HCT116 (cell line): ENCODE measurements at regions not wholly inside any gene's neighbourhood (a gene's known extent, or its start where the extent isn't known, plus 50 kb on each side); places are given as distances from the start of the nearest gene placed in this dataset.

Source experiments
- ATAC-seq: fragments of 200-7000 bp; cut with Tn5 transposase; 2 replicates; pipeline ENCODE4 v1.9.1; 2020; ENCODE audit warnings: mild to moderate bottlenecking, moderate library complexity
- BruUV-seq: library from RNA; stranded (reverse); fragments of 400-500 nt; replicated peaks from 2 replicates; lab custom pipeline; 2021; lab: Mats Ljungman, UMichigan
- CTCF ChIA-PET: fragments of 300-600 bp; sonication (Branson Sonifier 250); formaldehyde crosslinking; loops from one replicate; lab custom pipeline; 2021; ENCODE audit warnings: antibody characterized with exemption; lab: Charles Lee
- POLR2A ChIA-PET: fragments of 300-600, 350-600 bp; sonication (Branson Sonifier 250); formaldehyde crosslinking; loops from one replicate; lab custom pipeline; 2021; ENCODE audit warnings: antibody characterized with exemption; lab: Charles Lee
- RAD21 ChIA-PET, 2 experiments: fragments of 300-600 bp; sonication (Branson Sonifier 250); formaldehyde crosslinking; loops; one replicate each; lab custom pipeline; 2023; ENCODE audit warnings: low total read pairs in 2 of 2; ENCODE audit not compliant: uncharacterized antibody in 2 of 2, unreplicated experiment in 2 of 2, low non-redundant PET in 1 of 2; lab: Charles Lee
- DNase-seq: peaks from one replicate; pipeline ENCODE4 v3.0.0-alpha.2; 2010; ENCODE audit warnings: low read depth, low spot score
- H2AFZ ChIP-seq: fragments of 200-600 bp; shearing (Covaris generic), sonication (generic); 2 replicates; pipeline ENCODE4 v1.6.1; 2017; ENCODE audit warnings: low read depth, mixed run types, mixed read lengths, antibody characterized with exemption, low read length; ENCODE audit not compliant: poor library complexity, severe bottlenecking
- H3K27ac ChIP-seq: 2 replicates; pipeline ENCODE4 v1.5.1; 2012; ENCODE audit warnings: low read depth, low read length
- H3K27me3 ChIP-seq: fragments of 200-600 bp; sonication (generic); 2 replicates; pipeline ENCODE4 v1.6.1; 2016; ENCODE audit warnings: mixed run types, low read length, mixed read lengths; ENCODE audit not compliant: insufficient read depth
- H3K36me3 ChIP-seq, 2 experiments: fragments of 200-500 bp in 1 of 2; fragments of 200-600 bp in 1 of 2; sonication (Bioruptor generic) in 1 of 2; sonication (generic) in 1 of 2; 2 replicates each; pipeline versions ENCODE4 v1.5.1 to v1.6.1; 2014 to 2016; ENCODE audit warnings: low read length in 2 of 2, inconsistent platforms in 1 of 2, mixed read lengths in 1 of 2, mixed run types in 1 of 2; ENCODE audit not compliant: insufficient read depth in 2 of 2, control insufficient read depth in 1 of 2
- H3K4me1 ChIP-seq, 2 experiments: fragments of 200-600 bp in 1 of 2; sonication (generic) in 1 of 2; 2 replicates each; pipeline versions ENCODE4 v1.5.1 to v1.6.1; 2012 to 2017; ENCODE audit warnings: low read length in 2 of 2, inconsistent platforms in 1 of 2, mild to moderate bottlenecking in 1 of 2, mixed read lengths in 1 of 2, mixed run types in 1 of 2, moderate library complexity in 1 of 2; ENCODE audit not compliant: insufficient read depth in 2 of 2, control insufficient read depth in 1 of 2
- H3K4me2 ChIP-seq: fragments of 200-600 bp; sonication (generic); 2 replicates; pipeline ENCODE4 v1.6.1; 2017; ENCODE audit warnings: mixed run types, low read length, mixed read lengths
- H3K4me3 ChIP-seq, 2 experiments: fragments of 200-600 bp in 1 of 2; sonication (generic) in 1 of 2; replicated peaks in 1 of 2; 2 replicates each; pipeline ENCODE4 v1.5.1; 2011 to 2016; ENCODE audit warnings: low read length in 2 of 2, control low read depth in 1 of 2, low read depth in 1 of 2, mild to moderate bottlenecking in 1 of 2, mixed read lengths in 1 of 2, mixed run types in 1 of 2
- H3K79me2 ChIP-seq: fragments of 200-600 bp; sonication (generic); 2 replicates; pipeline ENCODE4 v1.6.1; 2017; ENCODE audit warnings: mild to moderate bottlenecking, mixed run types, low read length, moderate library complexity, mixed read lengths; ENCODE audit not compliant: insufficient read depth
- H3K9ac ChIP-seq: fragments of 200-600 bp; sonication (generic); 2 replicates; pipeline ENCODE4 v1.6.1; 2016; ENCODE audit warnings: low read length, mixed read lengths
- H3K9me2 ChIP-seq: fragments of 200-600 bp; sonication (generic), shearing (Covaris generic); 2 replicates; pipeline ENCODE4 v1.6.1; 2017; ENCODE audit warnings: mixed run types, mild to moderate bottlenecking, moderate library complexity; ENCODE audit not compliant: insufficient read depth
- H3K9me3 ChIP-seq, 2 experiments: fragments of 200-500 bp in 1 of 2; fragments of 200-600 bp in 1 of 2; sonication (Bioruptor generic) in 1 of 2; sonication (generic) in 1 of 2; 2 replicates each; pipeline ENCODE4 v1.6.1; 2014 to 2017; ENCODE audit warnings: low read length in 2 of 2, mixed read lengths in 2 of 2, inconsistent platforms in 1 of 2, low read depth in 1 of 2, mild to moderate bottlenecking in 1 of 2, mixed run types in 1 of 2, moderate library complexity in 1 of 2; ENCODE audit not compliant: control insufficient read depth in 1 of 2, insufficient read depth in 1 of 2
- H4K20me1 ChIP-seq: fragments of 200-600 bp; sonication (generic), shearing (Covaris generic); 2 replicates; pipeline ENCODE4 v1.6.1; 2017; ENCODE audit warnings: mixed run types, mild to moderate bottlenecking, moderate library complexity; ENCODE audit not compliant: insufficient read depth
- ATF3 ChIP-seq: IDR thresholded peaks from 2 replicates; pipeline ENCODE4 v1.6.1; 2012
- CBX3 ChIP-seq: IDR thresholded peaks from 2 replicates; pipeline ENCODE4 v1.6.1; 2012; ENCODE audit warnings: low read depth
- CEBPB ChIP-seq: IDR thresholded peaks from 2 replicates; pipeline ENCODE4 v1.6.1; 2012; ENCODE audit warnings: low read depth
- CTCF ChIP-seq, 3 experiments: fragments of 200-600 bp in 1 of 3; sonication (generic) in 1 of 3; IDR thresholded peaks in 2 of 3; conservative IDR thresholded peaks in 1 of 3; 2 replicates each; pipeline ENCODE4 v1.5.1; 2012 to 2017; ENCODE audit warnings: low read depth in 2 of 3, low read length in 2 of 3, antibody characterized with exemption in 1 of 3, borderline replicate concordance in 1 of 3, control low read depth in 1 of 3, mild to moderate bottlenecking in 1 of 3, mixed read lengths in 1 of 3, mixed run types in 1 of 3, moderate library complexity in 1 of 3; ENCODE audit not compliant: insufficient read depth in 1 of 3
- EGR1 ChIP-seq: IDR thresholded peaks from 2 replicates; pipeline ENCODE4 v1.6.1; 2012; ENCODE audit warnings: low read depth
- ELF1 ChIP-seq: IDR thresholded peaks from 2 replicates; pipeline ENCODE4 v1.6.1; 2012; ENCODE audit warnings: low read depth, borderline replicate concordance
- EZH2 ChIP-seq: fragments of 200-600 bp; sonication (generic); IDR thresholded peaks from 2 replicates; pipeline ENCODE4 v1.6.1; 2017; ENCODE audit warnings: antibody characterized with exemption, mixed run types
- FOSL1 ChIP-seq: IDR thresholded peaks from 2 replicates; pipeline ENCODE4 v1.6.1; 2012; ENCODE audit warnings: low read depth
- JUND ChIP-seq: IDR thresholded peaks from 2 replicates; pipeline ENCODE4 v1.6.1; 2012
- POLR2A ChIP-seq: IDR thresholded peaks from 2 replicates; pipeline ENCODE4 v1.7.0; 2011; ENCODE audit warnings: borderline replicate concordance; ENCODE audit not compliant: insufficient read depth, insufficient read length; ENCODE audit errors: extremely low read depth
- POLR2AphosphoS5 ChIP-seq: IDR thresholded peaks from 2 replicates; pipeline ENCODE4 v1.6.1; 2011; ENCODE audit warnings: mild to moderate bottlenecking, low read depth, low read length, moderate library complexity
- RAD21 ChIP-seq: IDR thresholded peaks from 2 replicates; pipeline ENCODE4 v1.6.1; 2012; ENCODE audit warnings: low read depth, mild to moderate bottlenecking
- REST ChIP-seq: IDR thresholded peaks from 2 replicates; pipeline ENCODE4 v1.6.1; 2012; ENCODE audit warnings: low read depth
- SIN3A ChIP-seq: IDR thresholded peaks from 2 replicates; pipeline ENCODE4 v1.6.1; 2012; ENCODE audit warnings: low read depth
- SRF ChIP-seq: IDR thresholded peaks from 2 replicates; pipeline ENCODE4 v1.6.1; 2012; ENCODE audit warnings: low read depth
- TCF7L2 ChIP-seq: IDR thresholded peaks from 2 replicates; pipeline ENCODE4 v1.7.0; 2011; ENCODE audit warnings: borderline replicate concordance, inconsistent platforms; ENCODE audit not compliant: insufficient read depth, insufficient read length; ENCODE audit errors: extremely low read depth
- YY1 ChIP-seq: IDR thresholded peaks from 2 replicates; pipeline ENCODE4 v1.6.1; 2011; ENCODE audit warnings: low read length, low read depth, moderate library complexity, mild to moderate bottlenecking; ENCODE audit not compliant: insufficient replicate concordance; ENCODE audit errors: extremely low read depth
- ZBTB33 ChIP-seq: IDR thresholded peaks from 2 replicates; pipeline ENCODE4 v1.6.1; 2011; ENCODE audit warnings: mild to moderate bottlenecking, low read length, moderate library complexity; ENCODE audit not compliant: insufficient replicate concordance; ENCODE audit errors: extremely low read depth
- ZFX ChIP-seq: fragments of 450-650 bp; IDR thresholded peaks from 2 replicates; pipeline ENCODE4 v1.6.1; 2017
- ZNF274 ChIP-seq: fragments of 200-500 bp; sonication (Bioruptor generic); IDR thresholded peaks from 2 replicates; pipeline ENCODE4 v1.6.1; 2014; ENCODE audit warnings: mild to moderate bottlenecking, low read depth, low read length, inconsistent platforms
- intact Hi-C: fragments of 100-400 bp; cut with micrococcal nuclease; formaldehyde crosslinking; loops from 2 replicates; pipeline ENCODE4 v1.10.0; 2022

- intact Hi-C loops = no loop called here
- no TSS peak for BruUV-seq
- no peaks in the 10 kb centered on the region for H3K36me3 ChIP-seq
- POLR2A ChIA-PET = no interaction called here
- H3K27ac ChIP-seq = no peak overlapping the region
- no peak for TF ChIP-seq REST
- no peak for TF ChIP-seq EZH2
- TF ChIP-seq YY1 = no peak
- TF ChIP-seq RAD21 = no peak
- no peak for TF ChIP-seq POLR2AphosphoS5
- no peak for TF ChIP-seq ZNF274
- no peak for TF ChIP-seq SIN3A
- no peak for TF ChIP-seq TCF7L2
- TF ChIP-seq JUND = no peak
- TF ChIP-seq ATF3 = no peak
- TF ChIP-seq ELF1 = no peak
- no peak for TF ChIP-seq EGR1
- no peak for TF ChIP-seq POLR2A
- TF ChIP-seq ZBTB33 = no peak
- TF ChIP-seq CTCF (IDR thresholded peaks at IDR 0.05 in 2 of 3, conservative IDR thresholded peaks at IDR 0.05 in 1 of 3; ENCODE audit: borderline replicate concordance in 1 of 3, insufficient read depth in 1 of 3, low read depth in 2 of 3, low read length in 2 of 3) = no peak
- TF ChIP-seq ZFX = no peak
- no peak for TF ChIP-seq CEBPB
- no peak for TF ChIP-seq CBX3
- TF ChIP-seq SRF = no peak
- no peak for TF ChIP-seq FOSL1
- TF ChIP-seq, all 23 proteins: peak for 0
- Histone ChIP-seq H3K4me3 (no peak overlapping the region), H3K9me2 (no peaks in the 10 kb centered on the region), H3K9me3 (no peaks in the 10 kb centered on the region), H3K27me3 (no peaks in the 10 kb centered on the region), H3K9ac (no peak overlapping the region), H3K4me1 (no peaks in the 10 kb centered on the region), H2AFZ (no peak overlapping the region), H3K79me2 (no peaks in the 10 kb centered on the region), H3K4me2 (no peak overlapping the region), H4K20me1 (no peaks in the 10 kb centered on the region; the same call in 1 of the 2 replicates)
- ATAC-seq (no peak), DNase-seq (no peak)
- CTCF ChIA-PET = no interaction called here
- RAD21 ChIA-PET = no interaction called here
Observed at GRCh38 chr6:120981835-120982234, 352.4 kb downstream of the TBC1D32 start.
